ENCODE measurements at regions not wholly inside any gene's neighbourhood (a gene's known extent, or its start where the extent isn't known, plus 50 kb on each side); places are given as distances from the start of the nearest gene placed in this dataset.

GRCh38 chr4:18538121-18538520, 516.6 kb upstream of the LCORL start:
- TF ChIP-seq GATA1 (IDR thresholded peaks at IDR 0.05; ENCODE audit: low read depth, low read length): no peak
- TF ChIP-seq POLR2A (IDR thresholded peaks at IDR 0.05; ENCODE audit: low read length): no peak
- DNase-seq: no peak

- no peak for DNase-seq
- TF ChIP-seq POLR2A (IDR thresholded peaks at IDR 0.05; ENCODE audit: low read length): no peak
- TF ChIP-seq GATA1 (IDR thresholded peaks at IDR 0.05; ENCODE audit: low read depth, low read length): no peak
These were observed 514.9 kb upstream of the LCORL start for GRCh38 chr4:18536428-18536827.

GRCh38 chr4:18535948-18536347, 514.4 kb upstream of the LCORL start:
- TF ChIP-seq POLR2A (IDR thresholded peaks at IDR 0.05; ENCODE audit: low read length) (no peak), GATA1 (IDR thresholded peaks at IDR 0.05; ENCODE audit: low read depth, low read length) (no peak)
- no peak for DNase-seq

- no peak for TF ChIP-seq POLR2A (IDR thresholded peaks at IDR 0.05; ENCODE audit: low read length)
- no peak for TF ChIP-seq GATA1 (IDR thresholded peaks at IDR 0.05; ENCODE audit: low read depth, low read length)
- no peak for DNase-seq
These were observed 511.8 kb upstream of the LCORL start for GRCh38 chr4:18533262-18533775.

- DNase-seq: no peak
- TF ChIP-seq GATA1 (IDR thresholded peaks at IDR 0.05; ENCODE audit: low read depth, low read length) (no peak), POLR2A (IDR thresholded peaks at IDR 0.05; ENCODE audit: low read length) (no peak)
These were observed 510.2 kb upstream of the LCORL start for GRCh38 chr4:18531731-18532130.

- no peak for DNase-seq
- TF ChIP-seq GATA1 (IDR thresholded peaks at IDR 0.05; ENCODE audit: low read depth, low read length) (no peak), POLR2A (IDR thresholded peaks at IDR 0.05; ENCODE audit: low read length) (no peak)
These were observed 507.9 kb upstream of the LCORL start for GRCh38 chr4:18529482-18529881.

GRCh38 chr4:18524667-18525066, 503.1 kb upstream of the LCORL start:
- DNase-seq: no peak
- TF ChIP-seq GATA1 (IDR thresholded peaks at IDR 0.05; ENCODE audit: low read depth, low read length): no peak
- no peak for TF ChIP-seq POLR2A (IDR thresholded peaks at IDR 0.05; ENCODE audit: low read length)

GRCh38 chr4:18518098-18518497, 496.5 kb upstream of the LCORL start:
- no peak for TF ChIP-seq POLR2A (IDR thresholded peaks at IDR 0.05; ENCODE audit: low read length)
- TF ChIP-seq GATA1 (IDR thresholded peaks at IDR 0.05; ENCODE audit: low read depth, low read length): no peak
- DNase-seq: no peak

- TF ChIP-seq POLR2A (IDR thresholded peaks at IDR 0.05; ENCODE audit: low read length) (no peak), GATA1 (IDR thresholded peaks at IDR 0.05; ENCODE audit: low read depth, low read length) (no peak)
- DNase-seq: no peak
These were observed 492.3 kb upstream of the LCORL start for GRCh38 chr4:18513861-18514260.

- TF ChIP-seq POLR2A (IDR thresholded peaks at IDR 0.05; ENCODE audit: low read length) (no peak), GATA1 (IDR thresholded peaks at IDR 0.05; ENCODE audit: low read depth, low read length) (no peak)
- no peak for DNase-seq
These were observed 491.2 kb upstream of the LCORL start for GRCh38 chr4:18512718-18513117.

GRCh38 chr4:18511727-18512126, 490.2 kb upstream of the LCORL start:
- no peak for TF ChIP-seq GATA1 (IDR thresholded peaks at IDR 0.05; ENCODE audit: low read depth, low read length)
- TF ChIP-seq POLR2A (IDR thresholded peaks at IDR 0.05; ENCODE audit: low read length): no peak
- no peak for DNase-seq

- TF ChIP-seq POLR2A (IDR thresholded peaks at IDR 0.05; ENCODE audit: low read length) (no peak), GATA1 (IDR thresholded peaks at IDR 0.05; ENCODE audit: low read depth, low read length) (no peak)
- DNase-seq: no peak
These were observed 487.2 kb upstream of the LCORL start for GRCh38 chr4:18508786-18509185.

- no peak for DNase-seq
- TF ChIP-seq POLR2A (IDR thresholded peaks at IDR 0.05; ENCODE audit: low read length): no peak
- TF ChIP-seq GATA1 (IDR thresholded peaks at IDR 0.05; ENCODE audit: low read depth, low read length): no peak
These were observed 459.4 kb upstream of the LCORL start for GRCh38 chr4:18480928-18481327.

GRCh38 chr4:18480342-18480741, 458.8 kb upstream of the LCORL start:
- TF ChIP-seq POLR2A (IDR thresholded peaks at IDR 0.05; ENCODE audit: low read length) (no peak), GATA1 (IDR thresholded peaks at IDR 0.05; ENCODE audit: low read depth, low read length) (no peak)

GRCh38 chr4:18479825-18480224, 458.3 kb upstream of the LCORL start:
- TF ChIP-seq POLR2A (IDR thresholded peaks at IDR 0.05; ENCODE audit: low read length) (no peak), GATA1 (IDR thresholded peaks at IDR 0.05; ENCODE audit: low read depth, low read length) (no peak)
- DNase-seq: no peak

More at GRCh38 chr4:18480342-18480741, 458.8 kb upstream of the LCORL start:
- no peak for DNase-seq

All from erythroblast (primary cell).